GM23338 (cell line): ENCODE measurements at regions not wholly inside any gene's neighbourhood (a gene's known extent, or its start where the extent isn't known, plus 50 kb on each side); places are given as distances from the start of the nearest gene placed in this dataset.

ENCODE experiments used
- CREB1 ChIP-seq: fragments of 250-450 bp; sonication (Bioruptor Pico); IDR thresholded peaks from 2 replicates; pipeline ENCODE4 v1.5.0; 2020; ENCODE audit warnings: low read depth, mild to moderate bottlenecking, moderate library complexity
- EZH2 ChIP-seq: fragments of 200-600 bp; sonication (generic); IDR thresholded peaks from one replicate; pipeline ENCODE4 v1.8.0; 2017; ENCODE audit warnings: antibody characterized with exemption, mild to moderate bottlenecking, low read depth; ENCODE audit not compliant: unreplicated experiment
- EZH2phosphoT487 ChIP-seq: fragments of 200-600 bp; sonication (generic); IDR thresholded peaks from one replicate; pipeline ENCODE4 v1.8.1; 2018; ENCODE audit warnings: antibody characterized with exemption; ENCODE audit not compliant: unreplicated experiment
- POLR2AphosphoS5 ChIP-seq: IDR thresholded peaks from 2 replicates; pipeline ENCODE4 v1.6.1; 2016; ENCODE audit warnings: antibody characterized with exemption, low read depth
- TF ChIP-seq, protein P1 (sequence below), 2 experiments: fragments of 200-600 bp in 1 of 2; sonication (generic) in 1 of 2; conservative IDR thresholded peaks; 2 replicates each; pipeline versions ENCODE4 v1.5.1 to v1.6.1; 2016 to 2017; ENCODE audit warnings: antibody characterized with exemption in 2 of 2, low read depth in 2 of 2, mild to moderate bottlenecking in 2 of 2, moderate library complexity in 1 of 2

DNA sequence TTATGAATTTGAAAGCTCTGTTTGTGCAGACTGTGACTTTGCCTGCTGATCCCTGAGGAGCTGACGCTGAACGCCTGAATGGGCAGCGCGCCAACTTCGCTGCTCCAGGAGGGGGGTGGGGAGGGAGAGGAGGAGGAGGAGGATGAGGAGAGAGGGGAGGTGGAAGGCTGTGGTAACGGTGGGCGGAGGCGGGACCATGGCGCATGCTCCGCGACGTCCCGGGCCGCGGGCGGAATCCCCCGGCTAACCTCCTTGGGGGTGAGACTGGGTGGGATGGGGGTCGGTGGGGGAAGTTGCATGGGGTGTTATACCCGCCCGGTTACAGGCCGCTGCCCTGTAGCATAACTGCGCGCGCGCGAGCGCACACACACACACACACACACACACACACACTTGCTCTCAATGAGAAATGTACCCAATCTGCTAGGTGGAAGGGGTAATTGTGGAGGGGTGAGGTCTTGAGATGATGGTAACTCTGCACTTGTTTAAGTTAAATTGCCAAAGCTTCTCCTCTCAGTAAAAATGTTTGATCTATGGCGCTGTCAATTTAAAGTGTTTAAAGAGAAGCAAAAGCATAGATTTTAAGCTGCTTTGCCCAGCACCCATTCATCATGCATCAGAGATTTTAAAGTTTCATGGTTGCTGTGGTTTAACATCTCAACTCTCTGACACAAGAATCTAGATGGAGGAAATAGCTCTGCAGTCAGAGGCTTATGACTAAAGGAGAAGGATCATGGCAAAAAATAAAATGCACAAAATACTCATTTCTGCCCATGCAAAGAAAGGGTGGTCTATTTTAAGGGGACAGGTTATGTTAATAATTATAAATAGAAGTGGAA lies 76.6 kb upstream of the TBCA start:
- TF ChIP-seq CREB1, result no peak
- TF ChIP-seq, protein P1, sequence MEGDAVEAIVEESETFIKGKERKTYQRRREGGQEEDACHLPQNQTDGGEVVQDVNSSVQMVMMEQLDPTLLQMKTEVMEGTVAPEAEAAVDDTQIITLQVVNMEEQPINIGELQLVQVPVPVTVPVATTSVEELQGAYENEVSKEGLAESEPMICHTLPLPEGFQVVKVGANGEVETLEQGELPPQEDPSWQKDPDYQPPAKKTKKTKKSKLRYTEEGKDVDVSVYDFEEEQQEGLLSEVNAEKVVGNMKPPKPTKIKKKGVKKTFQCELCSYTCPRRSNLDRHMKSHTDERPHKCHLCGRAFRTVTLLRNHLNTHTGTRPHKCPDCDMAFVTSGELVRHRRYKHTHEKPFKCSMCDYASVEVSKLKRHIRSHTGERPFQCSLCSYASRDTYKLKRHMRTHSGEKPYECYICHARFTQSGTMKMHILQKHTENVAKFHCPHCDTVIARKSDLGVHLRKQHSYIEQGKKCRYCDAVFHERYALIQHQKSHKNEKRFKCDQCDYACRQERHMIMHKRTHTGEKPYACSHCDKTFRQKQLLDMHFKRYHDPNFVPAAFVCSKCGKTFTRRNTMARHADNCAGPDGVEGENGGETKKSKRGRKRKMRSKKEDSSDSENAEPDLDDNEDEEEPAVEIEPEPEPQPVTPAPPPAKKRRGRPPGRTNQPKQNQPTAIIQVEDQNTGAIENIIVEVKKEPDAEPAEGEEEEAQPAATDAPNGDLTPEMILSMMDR (conservative IDR thresholded peaks at IDR 0.05; ENCODE audit: low read depth in 2 of 2), result no peak
- TF ChIP-seq EZH2, result no peak
- TF ChIP-seq POLR2AphosphoS5, result no peak
- TF ChIP-seq EZH2phosphoT487, result no peak
